ENCODE measurements at regions not wholly inside any gene's neighbourhood (a gene's known extent, or its start where the extent isn't known, plus 50 kb on each side); places are given as distances from the start of the nearest gene placed in this dataset.

- Histone ChIP-seq H3K79me2 (ENCODE audit: control insufficient read depth, insufficient read depth, low read length) (no peaks in the 10 kb centered on the region), H3K4me1 (ENCODE audit: control insufficient read depth, extremely low read depth, insufficient read depth, low read length) (no peaks in the 10 kb centered on the region), H3K9me3 (replicated peaks; ENCODE audit: control insufficient read depth, insufficient read depth, low read length) (no peaks in the 10 kb centered on the region), H3K27me3 (ENCODE audit: control insufficient read depth in 2 of 2, insufficient read depth in 2 of 2, low read length in 2 of 2) (no peaks in the 10 kb centered on the region), H3K4me2 (ENCODE audit: insufficient read depth, low read length) (no peak overlapping the region), H3K9ac (replicated peaks; ENCODE audit: extremely low read depth, insufficient read depth, low read length) (no peak overlapping the region), H4K20me1 (replicated peaks; ENCODE audit: control insufficient read depth, extremely low read depth, insufficient read depth, low read length) (no peaks in the 10 kb centered on the region), H3K27ac (ENCODE audit: insufficient read depth, low read depth, low read length) (no peak overlapping the region), H2AFZ (ENCODE audit: low read depth, low read length) (no peak overlapping the region), H3K4me3 (replicated peaks in 1 of 3; ENCODE audit: insufficient read depth in 1 of 3, low read depth in 1 of 3, low read length in 3 of 3) (no peak overlapping the region), H3K36me3 (ENCODE audit: control insufficient read depth in 2 of 2, extremely low read depth in 1 of 2, insufficient read depth in 2 of 2, low read length in 2 of 2) (no peaks in the 10 kb centered on the region), H3K9me1 (replicated peaks; ENCODE audit: control insufficient read depth, extremely low read depth, insufficient read depth, low read length) (no peaks in the 10 kb centered on the region)
- dilution Hi-C loops (cut with MboI; ENCODE audit: extremely low pct_ligation_motif_present, low sequenced_read_pairs) (no loop called here), intact Hi-C loops (cut with micrococcal nuclease) (loop anchor here (5.0 kb wide), 1 partner anchor 150 kb away; no protein-coding TSS in a partner anchor)
- no peak for FAIRE-seq
- ChIA-PET POLR2A (no interaction called here), CTCF (interaction anchor here (1.0 kb wide), 1 partner anchor 489 kb away, joined by 4 read pairs; no protein-coding TSS in a partner anchor)
- DNase-seq (ENCODE audit: low read depth, low spot score), result no peak
- TF ChIP-seq POLR2AphosphoS5 (IDR thresholded peaks at IDR 0.05; ENCODE audit: insufficient read depth, low read depth, low read length) (no peak), EZH2 (IDR thresholded peaks at IDR 0.05; ENCODE audit: borderline replicate concordance, low read depth, low read length, severe bottlenecking) (no peak), GATA2 (IDR thresholded peaks at IDR 0.05; ENCODE audit: insufficient read depth, insufficient read length, low read depth, low read length) (no peak), MAX (IDR thresholded peaks at IDR 0.05; ENCODE audit: insufficient read depth, insufficient read length) (no peak), POLR2A (IDR thresholded peaks at IDR 0.05; ENCODE audit: low read depth, low read length) (no peak), JUN (IDR thresholded peaks at IDR 0.05; ENCODE audit: borderline replicate concordance, insufficient read depth, insufficient read length, low read depth) (no peak)
- BruUV-seq (replicated peaks), result no TSS peak
Measured at GRCh38 chrX:140916872-140917271, 85.5 kb upstream of the SPANXB1 start.

- Histone ChIP-seq H3K36me3 (ENCODE audit: control insufficient read depth in 2 of 2, extremely low read depth in 1 of 2, insufficient read depth in 2 of 2, low read length in 2 of 2) (no peaks in the 10 kb centered on the region), H2AFZ (ENCODE audit: low read depth, low read length) (peak overlapping the region; percentile 58), H3K9me1 (replicated peaks; ENCODE audit: control insufficient read depth, extremely low read depth, insufficient read depth, low read length) (no peaks in the 10 kb centered on the region), H3K9ac (replicated peaks; ENCODE audit: extremely low read depth, insufficient read depth, low read length) (no peak overlapping the region), H3K27me3 (ENCODE audit: control insufficient read depth in 2 of 2, insufficient read depth in 2 of 2, low read length in 2 of 2) (no peaks in the 10 kb centered on the region), H3K4me2 (ENCODE audit: insufficient read depth, low read length) (no peak overlapping the region), H3K9me3 (replicated peaks; ENCODE audit: control insufficient read depth, insufficient read depth, low read length) (no peaks in the 10 kb centered on the region), H3K79me2 (ENCODE audit: control insufficient read depth, insufficient read depth, low read length) (no peaks in the 10 kb centered on the region), H3K27ac (ENCODE audit: insufficient read depth, low read depth, low read length) (no peak overlapping the region), H3K4me1 (ENCODE audit: control insufficient read depth, extremely low read depth, insufficient read depth, low read length) (no peaks in the 10 kb centered on the region), H4K20me1 (replicated peaks; ENCODE audit: control insufficient read depth, extremely low read depth, insufficient read depth, low read length) (no peaks in the 10 kb centered on the region), H3K4me3 (replicated peaks in 1 of 3; ENCODE audit: insufficient read depth in 1 of 3, low read depth in 1 of 3, low read length in 3 of 3) (no peak overlapping the region)
- ChIA-PET POLR2A (interaction anchor here (0.6 kb wide), 1 partner anchor 488 kb away, joined by 3 read pairs; no protein-coding TSS in a partner anchor), CTCF (interaction anchor here (0.6 to 3.0 kb wide), 13 partner anchors 11 to 1544 kb away, joined by 3 to 44 read pairs (median 4); no protein-coding TSS in a partner anchor)
- TF ChIP-seq GATA2 (IDR thresholded peaks at IDR 0.05; ENCODE audit: insufficient read depth, insufficient read length, low read depth, low read length), result no peak
- TF ChIP-seq CTCF (IDR thresholded peaks at IDR 0.05; ENCODE audit: extremely low read depth in 1 of 2, insufficient read depth in 1 of 2, low read depth in 1 of 2, low read length in 2 of 2), result no peak
- TF ChIP-seq MYC (IDR thresholded peaks at IDR 0.05; ENCODE audit: low read depth, low read length), result no peak
- TF ChIP-seq POLR2A (IDR thresholded peaks at IDR 0.05; ENCODE audit: low read depth, low read length), result no peak
- TF ChIP-seq EZH2 (IDR thresholded peaks at IDR 0.05; ENCODE audit: borderline replicate concordance, low read depth, low read length, severe bottlenecking), result no peak
- TF ChIP-seq JUN (IDR thresholded peaks at IDR 0.05; ENCODE audit: borderline replicate concordance, insufficient read depth, insufficient read length, low read depth), result no peak
- no peak for TF ChIP-seq FOS (IDR thresholded peaks at IDR 0.05; ENCODE audit: borderline replicate concordance, insufficient read depth, low read length)
- TF ChIP-seq POLR2AphosphoS5 (IDR thresholded peaks at IDR 0.05; ENCODE audit: insufficient read depth, low read depth, low read length), result no peak
- no peak for TF ChIP-seq MAX (IDR thresholded peaks at IDR 0.05; ENCODE audit: insufficient read depth, insufficient read length)
- no TSS peak for BruUV-seq (replicated peaks)
- FAIRE-seq, result no peak
- DNase-seq (ENCODE audit: low read depth, low spot score), result peak; percentile 1
- intact Hi-C loops (cut with micrococcal nuclease) (loop anchor here (1.0 to 5.0 kb wide), 5 partner anchors 150 to 1172 kb away; no protein-coding TSS in a partner anchor), dilution Hi-C loops (cut with MboI; ENCODE audit: extremely low pct_ligation_motif_present, low sequenced_read_pairs) (no loop called here)
Measured at GRCh38 chrX:140917354-140918115, 84.9 kb upstream of the SPANXB1 start.
